Pancreas (tissue), 10 donors: ENCODE measurements at regions not wholly inside any gene's neighbourhood (a gene's known extent, or its start where the extent isn't known, plus 50 kb on each side); places are given as distances from the start of the nearest gene placed in this dataset.

Experiments used
- ATAC-seq, 4 donors: fragments of 200-7000 bp; cut with Tn5 transposase; one replicate each; pipeline versions ENCODE4 v1.8.0 to v1.9.1; 2020; ENCODE audit warnings: mild to moderate bottlenecking in 4 of 4, moderate library complexity in 4 of 4
- DNase-seq, 6 donors: peaks; one replicate each; pipeline ENCODE4 v3.0.0-alpha.2; 2020
- FAIRE-seq: peaks from 2 replicates; lab custom pipeline; 2012; peaks lifted over from hg19 to GRCh38; lab: Jason Lieb, UNC
- H3K27ac ChIP-seq, 4 donors: fragments of 200-600 bp; sonication (generic); 1 replicate in 3 of 4; 2 replicates in 1 of 4; pipeline versions ENCODE4 v1.5.0 to v1.8.0; 2020
- H3K27me3 ChIP-seq, 4 donors: fragments of 200-600 bp; one replicate each; pipeline ENCODE4 v1.8.0; 2021
- H3K36me3 ChIP-seq, 3 donors: fragments of 200-600 bp; sonication (generic) in 1 of 3; one replicate each; pipeline versions ENCODE4 v1.5.0 to v1.8.0; 2020 to 2021
- H3K4me1 ChIP-seq, 3 donors: fragments of 200-600 bp; one replicate each; pipeline ENCODE4 v1.8.0; 2021
- H3K4me3 ChIP-seq, 4 donors: fragments of 200-600 bp; sonication (generic) in 2 of 4; one replicate each; pipeline versions ENCODE4 v1.5.0 to v1.8.0; 2020 to 2021
- H3K9me3 ChIP-seq, 4 donors: fragments of 200-600 bp; one replicate each; pipeline ENCODE4 v1.8.0; 2021
- WGBS, 2 donors: extraction: QIAGEN DNeasy Blood & Tissue Kit; methylation state at CpG; one replicate each; pipeline ENCODE4 v1.1.7; 2013; 5-methylcytosine and 5-hydroxymethylcytosine counted together
- intact Hi-C, 3 donors: fragments of 100-400 bp; cut with DNase I; formaldehyde crosslinking; loops; one replicate each; pipeline versions ENCODE4 v1.11.1 to v1.14.2; 2022
- TF ChIP-seq, protein P1 (sequence below), 4 donors: fragments of 200-600 bp; sonication (generic) in 3 of 4; IDR thresholded peaks; one replicate each; pipeline versions ENCODE4 v1.5.0 to v1.8.0; 2021; ENCODE audit warnings: antibody characterized with exemption in 4 of 4
- donor health status: healthy with polysubstance abuse.
- donor health status: DM: no; HTN: no; CAD: no; lungs with moderate emphysema.
- donor health status: DM: no; HTN: no; CAD: no.
- donor health status: control.
- donor health status: control.
- donor health status: Bipolar disorder and iron deficiency.
- donor health status: DM: yes; HTN: yes; CAD: no.
- donor health status: DM: no; HTN: no; CAD: no.
- donor health status: DM: no; HTN: no; CAD: no.
- donor health status: DM: yes; HTN: yes; CAD: no.

DNA sequence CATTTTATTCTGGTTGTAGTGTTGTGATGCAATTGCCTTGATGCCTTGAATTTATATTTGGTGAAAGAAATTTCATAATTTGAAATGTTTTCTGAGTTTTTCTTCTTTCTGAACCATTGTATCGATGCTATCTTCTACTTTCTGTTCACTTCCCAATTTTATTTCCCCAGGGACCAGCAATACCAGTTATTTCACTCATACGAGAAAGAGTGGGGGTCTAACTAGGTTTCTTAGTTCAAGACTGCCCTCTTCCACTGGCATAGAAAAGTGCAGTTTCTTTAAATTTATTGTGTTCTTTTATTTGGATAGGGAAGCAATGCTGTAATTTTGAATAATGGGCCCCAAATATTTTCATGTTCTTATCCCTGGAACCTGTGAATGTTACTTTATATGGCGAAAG lies 544.0 kb upstream of the ADGRL3 start:
- Histone ChIP-seq H3K36me3 (no peaks in the 10 kb centered on the region), H3K9me3 (no peaks in the 10 kb centered on the region), H3K27ac (no peak overlapping the region), H3K27me3 (no peaks in the 10 kb centered on the region), H3K4me3 (no peak overlapping the region), H3K4me1 (no peaks in the 10 kb centered on the region)
- DNase-seq (no peak), ATAC-seq (no peak), FAIRE-seq (no peak)
- TF ChIP-seq, protein P1, sequence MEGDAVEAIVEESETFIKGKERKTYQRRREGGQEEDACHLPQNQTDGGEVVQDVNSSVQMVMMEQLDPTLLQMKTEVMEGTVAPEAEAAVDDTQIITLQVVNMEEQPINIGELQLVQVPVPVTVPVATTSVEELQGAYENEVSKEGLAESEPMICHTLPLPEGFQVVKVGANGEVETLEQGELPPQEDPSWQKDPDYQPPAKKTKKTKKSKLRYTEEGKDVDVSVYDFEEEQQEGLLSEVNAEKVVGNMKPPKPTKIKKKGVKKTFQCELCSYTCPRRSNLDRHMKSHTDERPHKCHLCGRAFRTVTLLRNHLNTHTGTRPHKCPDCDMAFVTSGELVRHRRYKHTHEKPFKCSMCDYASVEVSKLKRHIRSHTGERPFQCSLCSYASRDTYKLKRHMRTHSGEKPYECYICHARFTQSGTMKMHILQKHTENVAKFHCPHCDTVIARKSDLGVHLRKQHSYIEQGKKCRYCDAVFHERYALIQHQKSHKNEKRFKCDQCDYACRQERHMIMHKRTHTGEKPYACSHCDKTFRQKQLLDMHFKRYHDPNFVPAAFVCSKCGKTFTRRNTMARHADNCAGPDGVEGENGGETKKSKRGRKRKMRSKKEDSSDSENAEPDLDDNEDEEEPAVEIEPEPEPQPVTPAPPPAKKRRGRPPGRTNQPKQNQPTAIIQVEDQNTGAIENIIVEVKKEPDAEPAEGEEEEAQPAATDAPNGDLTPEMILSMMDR (IDR thresholded peaks at IDR 0.05) = no peak
- intact Hi-C loops = no loop called here
- 45 to 57% methylated on average over 3 of the region's 3 CpGs for WGBS, 2 donors

DNA sequence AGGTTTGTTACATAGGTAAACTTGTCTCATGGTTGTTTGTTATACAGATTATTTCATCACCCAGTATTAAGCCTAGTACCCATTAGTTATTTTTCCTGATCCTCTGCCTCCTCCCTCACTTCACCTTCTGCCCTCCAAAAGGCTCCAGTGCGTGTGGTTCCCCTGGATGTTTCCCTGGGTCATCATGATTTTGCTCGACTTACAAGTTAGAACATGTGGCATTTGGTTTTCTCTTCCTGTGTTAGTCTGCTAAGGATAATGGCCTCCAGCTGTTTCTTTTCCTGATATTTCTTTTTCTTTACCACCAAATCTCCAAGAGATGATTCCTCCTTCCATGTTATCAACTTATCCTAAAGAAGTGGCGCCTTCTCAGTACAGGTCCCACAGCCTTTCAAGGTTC lies 543.1 kb upstream of the ADGRL3 start:
- FAIRE-seq = no peak
- H3K27me3 ChIP-seq = no peaks in the 10 kb centered on the region
- H3K4me1 ChIP-seq = no peaks in the 10 kb centered on the region
- no peak for ATAC-seq
- no peak overlapping the region for H3K4me3 ChIP-seq
- H3K27ac ChIP-seq = no peak overlapping the region
- TF ChIP-seq, protein P1 (IDR thresholded peaks at IDR 0.05) = no peak
- no peaks in the 10 kb centered on the region for H3K36me3 ChIP-seq
- WGBS, 2 donors = 43 to 50% methylated on average over 3 of the region's 3 CpGs
- H3K9me3 ChIP-seq = no peaks in the 10 kb centered on the region
- intact Hi-C loops = no loop called here
- DNase-seq = no peak

DNA sequence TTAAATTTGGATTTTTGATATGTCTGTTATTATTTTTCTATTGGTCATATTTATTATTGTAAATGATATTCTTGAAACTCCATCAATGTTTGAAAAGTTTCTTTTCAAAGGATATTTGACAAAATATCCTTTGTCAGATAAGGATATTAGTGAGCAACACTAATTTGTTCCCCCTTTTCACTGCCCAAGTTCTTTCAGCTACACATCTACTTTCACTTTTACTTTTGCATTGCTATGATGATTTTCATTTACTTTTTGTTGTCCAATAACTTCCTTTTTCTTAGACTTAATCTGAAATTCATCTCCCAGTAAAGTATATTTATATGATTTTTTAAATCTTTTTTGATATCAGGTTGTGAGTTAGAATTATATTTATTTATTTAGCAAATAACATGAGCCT lies 542.3 kb upstream of the ADGRL3 start:
- Histone ChIP-seq H3K4me3 (no peak overlapping the region), H3K9me3 (no peaks in the 10 kb centered on the region), H3K36me3 (no peaks in the 10 kb centered on the region), H3K27ac (no peak overlapping the region), H3K4me1 (no peaks in the 10 kb centered on the region), H3K27me3 (no peaks in the 10 kb centered on the region)
- FAIRE-seq (no peak), DNase-seq (no peak), ATAC-seq (no peak)
- TF ChIP-seq, protein P1 (IDR thresholded peaks at IDR 0.05) = no peak
- intact Hi-C loops = no loop called here

DNA sequence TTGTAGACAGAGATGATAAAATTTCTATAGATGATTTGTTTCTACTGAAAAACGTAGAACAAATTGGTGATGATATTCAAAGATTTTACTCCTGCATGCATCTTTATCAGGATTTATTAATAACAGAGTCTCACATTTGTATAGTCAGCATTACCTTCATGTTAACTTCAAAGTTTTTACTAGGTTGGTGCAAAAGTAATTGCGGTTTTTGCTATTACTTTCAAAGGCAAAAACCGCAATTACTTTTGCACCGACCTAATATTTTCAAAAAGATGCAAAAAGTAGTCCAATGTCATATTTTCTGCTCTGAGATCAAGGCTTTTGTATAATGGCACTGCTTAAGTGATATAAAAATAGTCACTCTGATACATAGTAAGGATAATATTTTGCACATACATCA lies 536.4 kb upstream of the ADGRL3 start:
- intact Hi-C loops = no loop called here
- 57 to 60% methylated on average over 4 of the region's 4 CpGs for WGBS, 2 donors
- Histone ChIP-seq H3K36me3 (no peaks in the 10 kb centered on the region), H3K27me3 (no peaks in the 10 kb centered on the region), H3K4me1 (no peaks in the 10 kb centered on the region), H3K4me3 (no peak overlapping the region), H3K27ac (no peak overlapping the region), H3K9me3 (no peaks in the 10 kb centered on the region)
- ATAC-seq (no peak), FAIRE-seq (no peak), DNase-seq (no peak)
- TF ChIP-seq, protein P1 (IDR thresholded peaks at IDR 0.05) = no peak

DNA sequence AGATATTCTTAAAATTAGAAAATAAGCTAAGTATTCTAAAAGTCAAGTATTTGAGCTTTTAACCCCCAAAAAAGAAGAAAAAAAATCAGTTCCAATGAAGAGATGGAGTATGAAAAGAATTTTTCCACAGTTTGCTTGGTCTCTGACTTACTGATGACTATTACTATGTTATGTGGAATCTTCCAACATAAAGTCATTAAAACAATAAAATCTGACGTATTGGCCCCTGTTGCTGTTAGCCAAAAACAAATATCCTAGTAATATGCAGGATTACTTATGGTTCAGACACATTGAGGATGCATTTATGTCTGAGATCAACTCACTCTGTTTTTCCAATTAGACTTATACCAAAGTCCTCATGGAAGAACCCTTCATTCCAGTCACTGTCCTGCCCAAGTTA lies 517.2 kb upstream of the ADGRL3 start:
- 16 to 28% methylated on average over 1 of the region's 1 CpG for WGBS, 2 donors
- TF ChIP-seq, protein P1 (IDR thresholded peaks at IDR 0.05) = no peak
- ATAC-seq = no peak
- no peak for FAIRE-seq
- no peaks in the 10 kb centered on the region for H3K4me1 ChIP-seq
- no peaks in the 10 kb centered on the region for H3K36me3 ChIP-seq
- intact Hi-C loops = no loop called here
- no peaks in the 10 kb centered on the region for H3K27me3 ChIP-seq
- no peak for DNase-seq
- no peaks in the 10 kb centered on the region for H3K9me3 ChIP-seq
- no peak overlapping the region for H3K27ac ChIP-seq
- H3K4me3 ChIP-seq = no peak overlapping the region
